GM12878 (cell line): ENCODE measurements at regions not wholly inside any gene's neighbourhood (a gene's known extent, or its start where the extent isn't known, plus 50 kb on each side); places are given as distances from the start of the nearest gene placed in this dataset.

Experiments used
- BHLHE40 ChIP-seq, 2 experiments: fragments of 450-650 bp in 1 of 2; IDR thresholded peaks; 2 replicates each; pipeline ENCODE4 v1.6.1; 2011 to 2017; ENCODE audit warnings: low read depth in 2 of 2, borderline replicate concordance in 1 of 2, improper control_type of control experiment in 1 of 2, low read length in 1 of 2, mild to moderate bottlenecking in 1 of 2
- KDM1A ChIP-seq: fragments of 200-600 bp; sonication (generic); IDR thresholded peaks from 2 replicates; pipeline ENCODE4 v1.6.1; 2016; ENCODE audit warnings: borderline replicate concordance
- NFYB ChIP-seq: IDR thresholded peaks from 2 replicates; pipeline ENCODE4 v1.6.1; 2011; ENCODE audit warnings: low read depth, mild to moderate bottlenecking, low read length, improper control_type of control experiment, moderate library complexity; ENCODE audit not compliant: insufficient read depth

- no peak for TF ChIP-seq BHLHE40 (IDR thresholded peaks at IDR 0.05; ENCODE audit: borderline replicate concordance in 1 of 2, low read depth in 2 of 2, low read length in 1 of 2)
- no peak for TF ChIP-seq KDM1A
- no peak for TF ChIP-seq NFYB
Measured at GRCh38 chr17:13756763-13757162, 155.0 kb upstream of the HS3ST3A1 start.
